Progenitor cell of endocrine pancreas (in vitro differentiated cells): ENCODE measurements at regions not wholly inside any gene's neighbourhood (a gene's known extent, or its start where the extent isn't known, plus 50 kb on each side); places are given as distances from the start of the nearest gene placed in this dataset.

Experiments used
- DNase-seq: peaks from one replicate; pipeline ENCODE4 v3.0.0; 2021; ENCODE audit warnings: low spot score; ENCODE audit not compliant: unreplicated experiment
- H3K27ac Mint-ChIP-seq: 2 replicates; pipeline ENCODE4 v1.8.0; 2021; ENCODE audit warnings: mild to moderate bottlenecking, moderate library complexity, mixed read lengths
- H3K27me3 Mint-ChIP-seq: 2 replicates; pipeline ENCODE4 v1.8.0; 2021; ENCODE audit warnings: mixed read lengths
- H3K36me3 Mint-ChIP-seq: 2 replicates; pipeline ENCODE4 v1.8.0; 2022; ENCODE audit warnings: mixed read lengths; ENCODE audit not compliant: insufficient read depth
- H3K4me1 Mint-ChIP-seq: 2 replicates; pipeline ENCODE4 v1.8.0; 2021; ENCODE audit warnings: low read depth, mixed read lengths
- H3K4me3 Mint-ChIP-seq: 2 replicates; pipeline ENCODE4 v1.8.0; 2021; ENCODE audit warnings: low read depth, mild to moderate bottlenecking, moderate library complexity, mixed read lengths
- H3K9me3 Mint-ChIP-seq: 2 replicates; pipeline ENCODE4 v1.8.0; 2021; ENCODE audit warnings: low read depth, mixed read lengths
- CTCF ChIP-seq: fragments of 200-600 bp; sonication (generic); IDR thresholded peaks from one replicate; pipeline ENCODE4 v1.5.0; 2021; ENCODE audit warnings: antibody characterized with exemption, mild to moderate bottlenecking; ENCODE audit not compliant: unreplicated experiment

- Mint-ChIP-seq H3K36me3 (no peaks in the 10 kb centered on the region), H3K4me3 (no peak overlapping the region), H3K9me3 (no peaks in the 10 kb centered on the region), H3K27ac (no peak overlapping the region), H3K4me1 (peaks cover 8% of the 10 kb centered on the region), H3K27me3 (peaks cover 10% of the 10 kb centered on the region)
- no peak for TF ChIP-seq CTCF
- DNase-seq, result no peak
These were observed 334.4 kb downstream of the DHX15 start for GRCh38 chr4:24249972-24250371.

GRCh38 chr4:24248674-24249630 lies 335.4 kb downstream of the DHX15 start:
- Mint-ChIP-seq H3K27ac (peak overlapping the region; percentile 26), H3K4me1 (peaks cover 11% of the 10 kb centered on the region), H3K36me3 (no peaks in the 10 kb centered on the region), H3K27me3 (peaks cover 3% of the 10 kb centered on the region), H3K4me3 (no peak overlapping the region), H3K9me3 (no peaks in the 10 kb centered on the region)
- TF ChIP-seq CTCF, result no peak
- no peak for DNase-seq

- Mint-ChIP-seq H3K4me1 (peaks cover 11% of the 10 kb centered on the region), H3K4me3 (no peak overlapping the region), H3K36me3 (no peaks in the 10 kb centered on the region), H3K9me3 (no peaks in the 10 kb centered on the region), H3K27me3 (peaks cover 3% of the 10 kb centered on the region), H3K27ac (no peak overlapping the region)
- TF ChIP-seq CTCF, result no peak
- no peak for DNase-seq
These were observed 338.9 kb downstream of the DHX15 start for GRCh38 chr4:24245491-24245820.

- no peak for TF ChIP-seq CTCF
- peaks cover 11% of the 10 kb centered on the region for H3K4me1 Mint-ChIP-seq
- H3K27me3 Mint-ChIP-seq, result no peaks in the 10 kb centered on the region
- H3K27ac Mint-ChIP-seq, result no peak overlapping the region
- DNase-seq, result no peak
- no peaks in the 10 kb centered on the region for H3K9me3 Mint-ChIP-seq
- H3K36me3 Mint-ChIP-seq, result no peaks in the 10 kb centered on the region
- H3K4me3 Mint-ChIP-seq, result no peak overlapping the region
These were observed 339.5 kb downstream of the DHX15 start for GRCh38 chr4:24244663-24245490.

- no peaks in the 10 kb centered on the region for H3K36me3 Mint-ChIP-seq
- H3K9me3 Mint-ChIP-seq, result no peaks in the 10 kb centered on the region
- H3K27me3 Mint-ChIP-seq, result no peaks in the 10 kb centered on the region
- H3K4me3 Mint-ChIP-seq, result no peak overlapping the region
- peaks cover 6% of the 10 kb centered on the region for H3K4me1 Mint-ChIP-seq
- no peak overlapping the region for H3K27ac Mint-ChIP-seq
- TF ChIP-seq CTCF, result no peak
- no peak for DNase-seq
These were observed 340.7 kb downstream of the DHX15 start for GRCh38 chr4:24243641-24244040.
